Ishikawa (cell line): ENCODE measurements at regions not wholly inside any gene's neighbourhood (a gene's known extent, or its start where the extent isn't known, plus 50 kb on each side); places are given as distances from the start of the nearest gene placed in this dataset.

Source experiments
- CEBPB ChIP-seq: IDR thresholded peaks from 2 replicates; pipeline ENCODE4 v1.6.1; 2012
- CREB1 ChIP-seq: IDR thresholded peaks from 2 replicates; pipeline ENCODE4 v1.6.1; 2012; ENCODE audit warnings: low read depth
- EGR1 ChIP-seq: IDR thresholded peaks from 2 replicates; pipeline ENCODE4 v1.6.1; 2012
- EP300 ChIP-seq: IDR thresholded peaks from 2 replicates; pipeline ENCODE4 v1.6.1; 2012; ENCODE audit warnings: borderline replicate concordance
- FOXM1 ChIP-seq: IDR thresholded peaks from 2 replicates; pipeline ENCODE4 v1.6.1; 2012; ENCODE audit warnings: low read depth, borderline replicate concordance
- MAX ChIP-seq: IDR thresholded peaks from 2 replicates; pipeline ENCODE4 v1.6.1; 2012
- NFIC ChIP-seq: IDR thresholded peaks from 2 replicates; pipeline ENCODE4 v1.6.1; 2012
- RAD21 ChIP-seq: IDR thresholded peaks from 2 replicates; pipeline ENCODE4 v1.6.1; 2012; ENCODE audit warnings: low read depth
- REST ChIP-seq: IDR thresholded peaks from 2 replicates; pipeline ENCODE4 v1.6.1; 2012; ENCODE audit warnings: low read depth, mild to moderate bottlenecking
- TAF1 ChIP-seq: IDR thresholded peaks from 2 replicates; pipeline ENCODE4 v1.6.1; 2012; ENCODE audit warnings: low read depth, mild to moderate bottlenecking
- TCF12 ChIP-seq: IDR thresholded peaks from 2 replicates; pipeline ENCODE4 v1.6.1; 2012; ENCODE audit warnings: low read depth
- TEAD4 ChIP-seq: IDR thresholded peaks from 2 replicates; pipeline ENCODE4 v1.6.1; 2012
- USF1 ChIP-seq: IDR thresholded peaks from 2 replicates; pipeline ENCODE4 v1.6.1; 2012
- YY1 ChIP-seq: IDR thresholded peaks from 2 replicates; pipeline ENCODE4 v1.6.1; 2012; ENCODE audit warnings: low read depth
- ZBTB7A ChIP-seq: IDR thresholded peaks from 2 replicates; pipeline ENCODE4 v1.6.1; 2012; ENCODE audit warnings: low read depth

GRCh38 chr3:127449486-127450212 lies 140.9 kb downstream of the TPRA1 start:
- TF ChIP-seq YY1 (no peak), ZBTB7A (no peak), TEAD4 (no peak), EGR1 (no peak), TAF1 (no peak), REST (no peak)

- TF ChIP-seq TCF12, result no peak
- no peak for TF ChIP-seq REST
- no peak for TF ChIP-seq CREB1
- TF ChIP-seq RAD21, result no peak
Observed at GRCh38 chr3:127448671-127449070, 141.9 kb downstream of the TPRA1 start.

- TF ChIP-seq ZBTB7A (no peak), USF1 (peak; percentile 74), TAF1 (no peak), CEBPB (no peak), RAD21 (no peak), EP300 (no peak)
Observed at GRCh38 chr3:127448161-127448561, 142.4 kb downstream of the TPRA1 start.

GRCh38 chr3:127446756-127447155 lies 143.8 kb downstream of the TPRA1 start:
- TF ChIP-seq FOXM1 (no peak), YY1 (no peak), EP300 (no peak), TCF12 (no peak), MAX (no peak), CREB1 (no peak), TEAD4 (no peak), CEBPB (no peak), RAD21 (no peak), EGR1 (no peak), TAF1 (no peak), ZBTB7A (no peak), NFIC (no peak), USF1 (no peak), REST (no peak)

GRCh38 chr3:127445581-127446343 lies 144.8 kb downstream of the TPRA1 start:
- TF ChIP-seq EP300 (no peak), YY1 (no peak), TCF12 (no peak), CEBPB (no peak), REST (no peak), TEAD4 (no peak), USF1 (no peak), EGR1 (no peak)
